ENCODE measurements at regions not wholly inside any gene's neighbourhood (a gene's known extent, or its start where the extent isn't known, plus 50 kb on each side); places are given as distances from the start of the nearest gene placed in this dataset.

- H3K4me3 Mint-ChIP-seq (ENCODE audit: low read depth) = no peak overlapping the region
- no peak overlapping the region for H3K27ac Mint-ChIP-seq
- peaks cover 4% of the 10 kb centered on the region for H3K4me1 Mint-ChIP-seq (ENCODE audit: low read depth)
- H3K27me3 Mint-ChIP-seq = no peaks in the 10 kb centered on the region
- H3K36me3 Mint-ChIP-seq (ENCODE audit: insufficient read depth) = peaks cover 2% of the 10 kb centered on the region
- no peak for DNase-seq (ENCODE audit: low spot score, unreplicated experiment)
- peak; percentile 17 for TF ChIP-seq CTCF (IDR thresholded peaks at IDR 0.05; ENCODE audit: unreplicated experiment)
- peaks cover 8% of the 10 kb centered on the region for H3K9me3 Mint-ChIP-seq (ENCODE audit: low read depth)
Observed at GRCh38 chr1:229710746-229711145, 84.7 kb downstream of the URB2 start.

GRCh38 chr1:229714306-229714705, 88.3 kb downstream of the URB2 start:
- DNase-seq (ENCODE audit: low spot score, unreplicated experiment) = no peak
- H3K36me3 Mint-ChIP-seq (ENCODE audit: insufficient read depth) = no peaks in the 10 kb centered on the region
- H3K4me3 Mint-ChIP-seq (ENCODE audit: low read depth) = no peak overlapping the region
- H3K27me3 Mint-ChIP-seq = no peaks in the 10 kb centered on the region
- H3K9me3 Mint-ChIP-seq (ENCODE audit: low read depth) = no peaks in the 10 kb centered on the region
- H3K4me1 Mint-ChIP-seq (ENCODE audit: low read depth) = peaks cover 5% of the 10 kb centered on the region
- TF ChIP-seq CTCF (IDR thresholded peaks at IDR 0.05; ENCODE audit: unreplicated experiment) = no peak
- no peak overlapping the region for H3K27ac Mint-ChIP-seq

- Mint-ChIP-seq H3K27ac (no peak overlapping the region), H3K27me3 (no peaks in the 10 kb centered on the region), H3K9me3 (ENCODE audit: low read depth) (no peaks in the 10 kb centered on the region), H3K4me1 (ENCODE audit: low read depth) (peaks cover 5% of the 10 kb centered on the region), H3K36me3 (ENCODE audit: insufficient read depth) (no peaks in the 10 kb centered on the region), H3K4me3 (ENCODE audit: low read depth) (no peak overlapping the region)
- peak; percentile 27 for TF ChIP-seq CTCF (IDR thresholded peaks at IDR 0.05; ENCODE audit: unreplicated experiment)
- DNase-seq (ENCODE audit: low spot score, unreplicated experiment) = no peak
Observed at GRCh38 chr1:229714964-229715603, 89.0 kb downstream of the URB2 start.

GRCh38 chr1:229716069-229716468, 90.0 kb downstream of the URB2 start:
- Mint-ChIP-seq H3K9me3 (ENCODE audit: low read depth) (no peaks in the 10 kb centered on the region), H3K4me1 (ENCODE audit: low read depth) (peaks cover 1% of the 10 kb centered on the region), H3K36me3 (ENCODE audit: insufficient read depth) (no peaks in the 10 kb centered on the region), H3K27ac (no peak overlapping the region), H3K4me3 (ENCODE audit: low read depth) (no peak overlapping the region), H3K27me3 (no peaks in the 10 kb centered on the region)
- no peak for DNase-seq (ENCODE audit: low spot score, unreplicated experiment)
- no peak for TF ChIP-seq CTCF (IDR thresholded peaks at IDR 0.05; ENCODE audit: unreplicated experiment)

- no peak for DNase-seq (ENCODE audit: low spot score, unreplicated experiment)
- H3K27ac Mint-ChIP-seq = no peak overlapping the region
- peaks cover 1% of the 10 kb centered on the region for H3K4me1 Mint-ChIP-seq (ENCODE audit: low read depth)
- no peaks in the 10 kb centered on the region for H3K27me3 Mint-ChIP-seq
- peaks cover 5% of the 10 kb centered on the region for H3K9me3 Mint-ChIP-seq (ENCODE audit: low read depth)
- no peak for TF ChIP-seq CTCF (IDR thresholded peaks at IDR 0.05; ENCODE audit: unreplicated experiment)
- H3K4me3 Mint-ChIP-seq (ENCODE audit: low read depth) = no peak overlapping the region
- H3K36me3 Mint-ChIP-seq (ENCODE audit: insufficient read depth) = peaks cover 1% of the 10 kb centered on the region
Observed at GRCh38 chr1:229716704-229717103, 90.7 kb downstream of the URB2 start.
